WTC11 (cell line): ENCODE measurements at regions not wholly inside any gene's neighbourhood (a gene's known extent, or its start where the extent isn't known, plus 50 kb on each side); places are given as distances from the start of the nearest gene placed in this dataset.

ENCODE experiments used
- ATAC-seq: fragments of 200-7000 bp; cut with Tn5 transposase; 2 replicates; pipeline ENCODE4 v1.10.0; 2021; ENCODE audit warnings: mild to moderate bottlenecking, moderate library complexity
- CTCF ChIA-PET: fragments of 300-600 bp; sonication (Branson Sonifier 250); formaldehyde crosslinking; loops from one replicate; lab custom pipeline; 2021; ENCODE audit warnings: antibody characterized with exemption; lab: Charles Lee
- POLR2A ChIA-PET: fragments of 350-600 bp; sonication (Branson Sonifier 250); formaldehyde crosslinking; loops from one replicate; lab custom pipeline; 2021; ENCODE audit warnings: antibody characterized with exemption; lab: Charles Lee
- DNase-seq: peaks from one replicate; pipeline ENCODE4 v3.0.0; 2021; ENCODE audit warnings: low spot score
- H3K27ac Mint-ChIP-seq: 2 replicates; pipeline ENCODE4 v1.8.0; 2021; ENCODE audit warnings: mixed read lengths
- H3K27me3 Mint-ChIP-seq: 2 replicates; pipeline ENCODE4 v1.8.0; 2021; ENCODE audit warnings: low read depth, mild to moderate bottlenecking, moderate library complexity, mixed read lengths
- H3K36me3 Mint-ChIP-seq: 2 replicates; pipeline ENCODE4 v1.8.0; 2021; ENCODE audit warnings: mixed read lengths
- H3K4me1 Mint-ChIP-seq: 2 replicates; pipeline ENCODE4 v1.8.0; 2022; ENCODE audit warnings: mixed read lengths
- H3K4me3 Mint-ChIP-seq: 2 replicates; pipeline ENCODE4 v1.8.0; 2021; ENCODE audit warnings: mild to moderate bottlenecking, moderate library complexity, mixed read lengths
- H3K9me3 Mint-ChIP-seq: 2 replicates; pipeline ENCODE4 v1.8.0; 2021; ENCODE audit warnings: mixed read lengths
- ATF1 ChIP-seq: sonication (generic); formaldehyde crosslinking; IDR thresholded peaks from 2 replicates; pipeline ENCODE4 v1.8.1; 2023; ENCODE audit warnings: mild to moderate bottlenecking, moderate library complexity, missing genetic modification reagents
- CREB1 ChIP-seq: sonication (generic); formaldehyde crosslinking; IDR thresholded peaks from 2 replicates; pipeline ENCODE4 v1.8.0; 2023; ENCODE audit warnings: mild to moderate bottlenecking, missing genetic modification reagents
- ELF4 ChIP-seq: sonication (generic); formaldehyde crosslinking; IDR thresholded peaks from 2 replicates; pipeline ENCODE4 v1.8.1; 2022; ENCODE audit warnings: low read depth, mild to moderate bottlenecking, moderate library complexity, missing genetic modification reagents
- EMX1 ChIP-seq: fragments of 250-450 bp; sonication (Bioruptor Pico); IDR thresholded peaks from 2 replicates; pipeline ENCODE4 v1.8.0; 2021; ENCODE audit warnings: mild to moderate bottlenecking
- ESRRA ChIP-seq: sonication (generic); formaldehyde crosslinking; IDR thresholded peaks from 2 replicates; pipeline ENCODE4 v1.8.1; 2022; ENCODE audit warnings: mild to moderate bottlenecking, missing genetic modification reagents, borderline replicate concordance
- FOXJ3 ChIP-seq: sonication (generic); formaldehyde crosslinking; IDR thresholded peaks from 2 replicates; pipeline ENCODE4 v1.9.0; 2021; ENCODE audit warnings: missing genetic modification reagents, mild to moderate bottlenecking, borderline replicate concordance
- GTF2I ChIP-seq: fragments of 250-450 bp; sonication (Bioruptor Pico); conservative IDR thresholded peaks from 2 replicates; pipeline ENCODE4 v1.4.0; 2021; ENCODE audit warnings: mild to moderate bottlenecking
- JAZF1 ChIP-seq: fragments of 250-450 bp; sonication (Bioruptor Pico); IDR thresholded peaks from 2 replicates; pipeline ENCODE4 v1.9.0; 2021; ENCODE audit warnings: moderate library complexity, mild to moderate bottlenecking, inconsistent platforms
- MXD4 ChIP-seq: fragments of 250-450 bp; sonication (Bioruptor Pico); IDR thresholded peaks from 2 replicates; pipeline ENCODE4 v1.8.0; 2021; ENCODE audit warnings: mild to moderate bottlenecking, moderate library complexity, borderline replicate concordance
- NFATC4 ChIP-seq: fragments of 250-450 bp; sonication (Bioruptor Pico); IDR thresholded peaks from 2 replicates; pipeline ENCODE4 v1.9.0; 2021; ENCODE audit warnings: mild to moderate bottlenecking
- NR2C2 ChIP-seq: sonication (generic); formaldehyde crosslinking; IDR thresholded peaks from 2 replicates; pipeline ENCODE4 v1.8.0; 2022; ENCODE audit warnings: mild to moderate bottlenecking, missing genetic modification reagents
- RORB ChIP-seq: fragments of 250-450 bp; sonication (Bioruptor Pico); IDR thresholded peaks from 2 replicates; pipeline ENCODE4 v1.9.0; 2021; ENCODE audit warnings: mild to moderate bottlenecking
- ZBTB21 ChIP-seq: sonication (generic); formaldehyde crosslinking; IDR thresholded peaks from 2 replicates; pipeline ENCODE4 v1.8.1; 2023; ENCODE audit warnings: mild to moderate bottlenecking, missing genetic modification reagents, borderline replicate concordance
- ZNF317 ChIP-seq: sonication (generic); formaldehyde crosslinking; IDR thresholded peaks from 2 replicates; pipeline ENCODE4 v1.8.1; 2023; ENCODE audit warnings: low read depth, mild to moderate bottlenecking, moderate library complexity, missing genetic modification reagents, borderline replicate concordance
- TF ChIP-seq, protein P1 (sequence below): fragments of 250-450 bp; sonication (Bioruptor Pico); IDR thresholded peaks from 2 replicates; pipeline ENCODE4 v1.9.0; 2021; ENCODE audit warnings: moderate library complexity, mild to moderate bottlenecking, inconsistent platforms, borderline replicate concordance
- TF ChIP-seq, protein P2 (sequence below): fragments of 200-600 bp; IDR thresholded peaks from 2 replicates; pipeline ENCODE4 v1.8.0; 2022; ENCODE audit warnings: antibody characterized with exemption
- TF ChIP-seq, protein P3 (sequence below): sonication (generic); formaldehyde crosslinking; IDR thresholded peaks from 2 replicates; pipeline ENCODE4 v1.8.1; 2023; ENCODE audit warnings: mild to moderate bottlenecking, missing genetic modification reagents, borderline replicate concordance
- TF ChIP-seq, protein P4 (sequence below): sonication (generic); formaldehyde crosslinking; IDR thresholded peaks from 2 replicates; pipeline ENCODE4 v1.8.0; 2022; ENCODE audit warnings: mild to moderate bottlenecking, missing genetic modification reagents
- TF ChIP-seq, protein P5 (sequence below): sonication (generic); formaldehyde crosslinking; IDR thresholded peaks from 2 replicates; pipeline ENCODE4 v1.8.1; 2023; ENCODE audit warnings: mild to moderate bottlenecking, missing genetic modification reagents
- TF ChIP-seq, protein P6 (sequence below): sonication (generic); formaldehyde crosslinking; IDR thresholded peaks from 2 replicates; pipeline ENCODE4 v1.8.0; 2023; ENCODE audit warnings: missing genetic modification reagents

DNA sequence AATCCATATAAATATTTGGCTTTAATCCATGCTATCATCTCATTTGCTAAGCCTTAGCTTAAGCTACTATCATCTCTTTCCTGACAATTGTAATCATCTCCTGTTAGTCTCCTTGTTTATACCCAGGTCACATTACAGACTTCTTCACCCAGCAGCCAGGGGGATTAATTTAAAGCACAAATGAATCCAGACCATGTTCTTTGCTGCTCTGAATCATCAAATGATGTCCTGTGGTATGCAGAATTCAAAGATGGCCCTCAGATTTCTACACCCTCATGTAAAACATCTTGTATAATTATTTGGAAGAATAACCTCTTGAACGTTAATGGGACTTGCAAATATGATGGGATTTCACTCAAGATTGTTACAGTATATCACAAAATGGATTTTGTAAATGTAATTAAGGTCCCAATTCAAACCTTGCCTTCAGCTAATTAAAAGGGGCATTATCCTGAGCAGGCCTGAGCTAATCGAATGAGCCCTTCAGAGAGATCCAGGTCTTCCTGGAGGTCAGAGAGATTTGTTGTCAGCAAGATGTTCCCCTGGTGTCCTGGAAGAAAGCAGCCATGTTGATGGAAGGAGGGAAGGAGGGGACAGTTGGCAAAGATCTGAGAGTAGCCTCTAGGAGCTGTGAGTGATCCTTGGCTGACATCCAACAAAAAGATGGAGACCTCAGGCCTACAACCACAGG is 241.1 kb upstream of the MMADHC start:
- peaks cover 34% of the 10 kb centered on the region for H3K4me1 Mint-ChIP-seq
- ChIA-PET CTCF (no interaction called here), POLR2A (no interaction called here)
- no peaks in the 10 kb centered on the region for H3K36me3 Mint-ChIP-seq
- DNase-seq = no peak
- H3K27ac Mint-ChIP-seq = no peak overlapping the region
- no peaks in the 10 kb centered on the region for H3K27me3 Mint-ChIP-seq
- no peak overlapping the region for H3K4me3 Mint-ChIP-seq
- TF ChIP-seq ZNF317 (CRISPR knock-in tag) (no peak), GTF2I (CRISPR knock-in tag) (no peak), ESRRA (CRISPR knock-in tag) (no peak), MXD4 (CRISPR knock-in tag) (no peak), NFATC4 (no peak), ELF4 (CRISPR knock-in tag) (no peak), CREB1 (CRISPR knock-in tag) (no peak), JAZF1 (CRISPR knock-in tag) (no peak), EMX1 (CRISPR knock-in tag) (no peak), ATF1 (CRISPR knock-in tag) (no peak), NR2C2 (CRISPR knock-in tag) (no peak), RORB (CRISPR knock-in tag) (no peak), ZBTB21 (CRISPR knock-in tag) (no peak), FOXJ3 (no peak)
- TF ChIP-seq, protein P1, sequence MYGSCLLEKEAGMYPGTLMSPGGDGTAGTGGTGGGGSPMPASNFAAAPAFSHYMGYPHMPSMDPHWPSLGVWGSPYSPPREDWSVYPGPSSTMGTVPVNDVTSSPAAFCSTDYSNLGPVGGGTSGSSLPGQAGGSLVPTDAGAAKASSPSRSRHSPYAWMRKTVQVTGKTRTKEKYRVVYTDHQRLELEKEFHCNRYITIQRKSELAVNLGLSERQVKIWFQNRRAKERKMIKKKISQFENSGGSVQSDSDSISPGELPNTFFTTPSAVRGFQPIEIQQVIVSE = no peak
- TF ChIP-seq, protein P2, sequence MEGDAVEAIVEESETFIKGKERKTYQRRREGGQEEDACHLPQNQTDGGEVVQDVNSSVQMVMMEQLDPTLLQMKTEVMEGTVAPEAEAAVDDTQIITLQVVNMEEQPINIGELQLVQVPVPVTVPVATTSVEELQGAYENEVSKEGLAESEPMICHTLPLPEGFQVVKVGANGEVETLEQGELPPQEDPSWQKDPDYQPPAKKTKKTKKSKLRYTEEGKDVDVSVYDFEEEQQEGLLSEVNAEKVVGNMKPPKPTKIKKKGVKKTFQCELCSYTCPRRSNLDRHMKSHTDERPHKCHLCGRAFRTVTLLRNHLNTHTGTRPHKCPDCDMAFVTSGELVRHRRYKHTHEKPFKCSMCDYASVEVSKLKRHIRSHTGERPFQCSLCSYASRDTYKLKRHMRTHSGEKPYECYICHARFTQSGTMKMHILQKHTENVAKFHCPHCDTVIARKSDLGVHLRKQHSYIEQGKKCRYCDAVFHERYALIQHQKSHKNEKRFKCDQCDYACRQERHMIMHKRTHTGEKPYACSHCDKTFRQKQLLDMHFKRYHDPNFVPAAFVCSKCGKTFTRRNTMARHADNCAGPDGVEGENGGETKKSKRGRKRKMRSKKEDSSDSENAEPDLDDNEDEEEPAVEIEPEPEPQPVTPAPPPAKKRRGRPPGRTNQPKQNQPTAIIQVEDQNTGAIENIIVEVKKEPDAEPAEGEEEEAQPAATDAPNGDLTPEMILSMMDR = no peak
- TF ChIP-seq, protein P3, sequence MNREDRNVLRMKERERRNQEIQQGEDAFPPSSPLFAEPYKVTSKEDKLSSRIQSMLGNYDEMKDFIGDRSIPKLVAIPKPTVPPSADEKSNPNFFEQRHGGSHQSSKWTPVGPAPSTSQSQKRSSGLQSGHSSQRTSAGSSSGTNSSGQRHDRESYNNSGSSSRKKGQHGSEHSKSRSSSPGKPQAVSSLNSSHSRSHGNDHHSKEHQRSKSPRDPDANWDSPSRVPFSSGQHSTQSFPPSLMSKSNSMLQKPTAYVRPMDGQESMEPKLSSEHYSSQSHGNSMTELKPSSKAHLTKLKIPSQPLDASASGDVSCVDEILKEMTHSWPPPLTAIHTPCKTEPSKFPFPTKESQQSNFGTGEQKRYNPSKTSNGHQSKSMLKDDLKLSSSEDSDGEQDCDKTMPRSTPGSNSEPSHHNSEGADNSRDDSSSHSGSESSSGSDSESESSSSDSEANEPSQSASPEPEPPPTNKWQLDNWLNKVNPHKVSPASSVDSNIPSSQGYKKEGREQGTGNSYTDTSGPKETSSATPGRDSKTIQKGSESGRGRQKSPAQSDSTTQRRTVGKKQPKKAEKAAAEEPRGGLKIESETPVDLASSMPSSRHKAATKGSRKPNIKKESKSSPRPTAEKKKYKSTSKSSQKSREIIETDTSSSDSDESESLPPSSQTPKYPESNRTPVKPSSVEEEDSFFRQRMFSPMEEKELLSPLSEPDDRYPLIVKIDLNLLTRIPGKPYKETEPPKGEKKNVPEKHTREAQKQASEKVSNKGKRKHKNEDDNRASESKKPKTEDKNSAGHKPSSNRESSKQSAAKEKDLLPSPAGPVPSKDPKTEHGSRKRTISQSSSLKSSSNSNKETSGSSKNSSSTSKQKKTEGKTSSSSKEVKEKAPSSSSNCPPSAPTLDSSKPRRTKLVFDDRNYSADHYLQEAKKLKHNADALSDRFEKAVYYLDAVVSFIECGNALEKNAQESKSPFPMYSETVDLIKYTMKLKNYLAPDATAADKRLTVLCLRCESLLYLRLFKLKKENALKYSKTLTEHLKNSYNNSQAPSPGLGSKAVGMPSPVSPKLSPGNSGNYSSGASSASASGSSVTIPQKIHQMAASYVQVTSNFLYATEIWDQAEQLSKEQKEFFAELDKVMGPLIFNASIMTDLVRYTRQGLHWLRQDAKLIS = no peak
- TF ChIP-seq, protein P4, sequence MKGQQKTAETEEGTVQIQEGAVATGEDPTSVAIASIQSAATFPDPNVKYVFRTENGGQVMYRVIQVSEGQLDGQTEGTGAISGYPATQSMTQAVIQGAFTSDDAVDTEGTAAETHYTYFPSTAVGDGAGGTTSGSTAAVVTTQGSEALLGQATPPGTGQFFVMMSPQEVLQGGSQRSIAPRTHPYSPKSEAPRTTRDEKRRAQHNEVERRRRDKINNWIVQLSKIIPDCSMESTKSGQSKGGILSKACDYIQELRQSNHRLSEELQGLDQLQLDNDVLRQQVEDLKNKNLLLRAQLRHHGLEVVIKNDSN (CRISPR knock-in tag) = no peak
- TF ChIP-seq, all 79 proteins: peak for 0
- H3K9me3 Mint-ChIP-seq = peaks cover 14% of the 10 kb centered on the region
- ATAC-seq = no peak

DNA sequence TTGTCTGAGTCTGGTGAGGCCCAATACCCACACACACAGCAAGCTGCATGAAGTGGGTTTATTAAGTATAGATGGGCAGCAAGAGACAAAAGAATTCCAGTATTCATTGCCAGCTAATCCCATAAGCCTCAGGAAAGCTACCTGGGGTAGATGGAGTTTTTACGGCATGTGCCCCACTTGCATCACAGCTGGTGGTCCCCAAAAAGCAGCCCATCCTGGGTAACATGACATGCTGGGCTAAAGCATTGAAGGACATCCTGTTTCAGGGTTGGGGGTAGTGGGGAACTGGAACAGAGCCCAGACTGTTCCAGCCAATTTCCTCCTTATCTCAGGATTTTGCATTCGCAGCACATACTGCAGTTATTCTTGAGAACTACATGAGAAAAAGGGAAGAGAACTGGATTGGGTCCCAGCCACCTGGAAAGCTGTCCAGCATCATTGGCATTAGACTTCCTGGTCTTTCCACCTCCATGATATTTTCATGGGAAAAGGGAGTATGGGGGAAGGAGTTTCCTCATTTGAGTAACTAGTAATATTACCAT is 240.1 kb upstream of the MMADHC start:
- ATAC-seq (no peak), DNase-seq (no peak)
- H3K27ac Mint-ChIP-seq = no peak overlapping the region
- ChIA-PET CTCF (no interaction called here), POLR2A (no interaction called here)
- H3K9me3 Mint-ChIP-seq = peaks cover 24% of the 10 kb centered on the region
- peaks cover 35% of the 10 kb centered on the region for H3K4me1 Mint-ChIP-seq
- no peak overlapping the region for H3K4me3 Mint-ChIP-seq
- H3K27me3 Mint-ChIP-seq = no peaks in the 10 kb centered on the region
- H3K36me3 Mint-ChIP-seq = no peaks in the 10 kb centered on the region; the same call in 1 of the 2 replicates
- TF ChIP-seq, protein P3 = no peak
- TF ChIP-seq EMX1 (CRISPR knock-in tag) (no peak), RORB (CRISPR knock-in tag) (no peak)
- TF ChIP-seq, protein P4 (CRISPR knock-in tag) = no peak
- TF ChIP-seq, protein P5, sequence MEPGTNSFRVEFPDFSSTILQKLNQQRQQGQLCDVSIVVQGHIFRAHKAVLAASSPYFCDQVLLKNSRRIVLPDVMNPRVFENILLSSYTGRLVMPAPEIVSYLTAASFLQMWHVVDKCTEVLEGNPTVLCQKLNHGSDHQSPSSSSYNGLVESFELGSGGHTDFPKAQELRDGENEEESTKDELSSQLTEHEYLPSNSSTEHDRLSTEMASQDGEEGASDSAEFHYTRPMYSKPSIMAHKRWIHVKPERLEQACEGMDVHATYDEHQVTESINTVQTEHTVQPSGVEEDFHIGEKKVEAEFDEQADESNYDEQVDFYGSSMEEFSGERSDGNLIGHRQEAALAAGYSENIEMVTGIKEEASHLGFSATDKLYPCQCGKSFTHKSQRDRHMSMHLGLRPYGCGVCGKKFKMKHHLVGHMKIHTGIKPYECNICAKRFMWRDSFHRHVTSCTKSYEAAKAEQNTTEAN (CRISPR knock-in tag) = no peak
- TF ChIP-seq, protein P6, sequence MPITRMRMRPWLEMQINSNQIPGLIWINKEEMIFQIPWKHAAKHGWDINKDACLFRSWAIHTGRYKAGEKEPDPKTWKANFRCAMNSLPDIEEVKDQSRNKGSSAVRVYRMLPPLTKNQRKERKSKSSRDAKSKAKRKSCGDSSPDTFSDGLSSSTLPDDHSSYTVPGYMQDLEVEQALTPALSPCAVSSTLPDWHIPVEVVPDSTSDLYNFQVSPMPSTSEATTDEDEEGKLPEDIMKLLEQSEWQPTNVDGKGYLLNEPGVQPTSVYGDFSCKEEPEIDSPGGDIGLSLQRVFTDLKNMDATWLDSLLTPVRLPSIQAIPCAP = no peak
